Left lung (tissue), 4 donors: ENCODE measurements at regions not wholly inside any gene's neighbourhood (a gene's known extent, or its start where the extent isn't known, plus 50 kb on each side); places are given as distances from the start of the nearest gene placed in this dataset.

Source experiments
- ATAC-seq: fragments of 200-7000 bp; cut with Tn5 transposase; one replicate; pipeline ENCODE4 v1.9.1; 2020; ENCODE audit warnings: moderate library complexity
- DNase-seq, 4 donors: peaks; one replicate each; pipeline ENCODE4 v3.0.0-alpha.2; 2013 to 2020
- H3K27ac ChIP-seq, 2 donors: fragments of 200-600 bp; sonication (generic) in 1 of 2; one replicate each; pipeline versions ENCODE4 v1.5.0 to v1.8.0; 2020 to 2021
- H3K27me3 ChIP-seq, 2 donors: fragments of 200-600 bp; sonication (generic) in 1 of 2; one replicate each; pipeline versions ENCODE4 v1.5.0 to v1.8.0; 2020 to 2021
- H3K36me3 ChIP-seq, 2 donors: fragments of 200-600 bp; sonication (generic) in 1 of 2; one replicate each; pipeline versions ENCODE4 v1.5.0 to v1.8.0; 2020 to 2021
- H3K4me1 ChIP-seq, 2 donors: fragments of 200-600 bp; one replicate each; pipeline ENCODE4 v1.8.0; 2021
- H3K4me3 ChIP-seq, 2 donors: fragments of 200-600 bp; sonication (generic) in 1 of 2; one replicate each; pipeline versions ENCODE4 v1.5.0 to v1.8.0; 2020 to 2021; ENCODE audit warnings: mild to moderate bottlenecking in 1 of 2
- H3K9me3 ChIP-seq, 2 donors: fragments of 200-600 bp; sonication (generic) in 1 of 2; one replicate each; pipeline versions ENCODE4 v1.5.0 to v1.8.0; 2020 to 2021
- intact Hi-C, 2 donors: fragments of 100-400 bp; cut with DNase I; formaldehyde crosslinking; loops; one replicate each; pipeline versions ENCODE4 v1.11.2 to v1.14.2; 2022
- TF ChIP-seq, protein P1 (sequence below), 2 donors: fragments of 200-600 bp; sonication (generic) in 1 of 2; IDR thresholded peaks; one replicate each; pipeline versions ENCODE4 v1.5.0 to v1.8.0; 2021; ENCODE audit warnings: antibody characterized with exemption in 2 of 2
- donor health status: DM: no; HTN: yes; CAD: no.
- donor health status: DM: no; HTN: no; CAD: no.

DNA sequence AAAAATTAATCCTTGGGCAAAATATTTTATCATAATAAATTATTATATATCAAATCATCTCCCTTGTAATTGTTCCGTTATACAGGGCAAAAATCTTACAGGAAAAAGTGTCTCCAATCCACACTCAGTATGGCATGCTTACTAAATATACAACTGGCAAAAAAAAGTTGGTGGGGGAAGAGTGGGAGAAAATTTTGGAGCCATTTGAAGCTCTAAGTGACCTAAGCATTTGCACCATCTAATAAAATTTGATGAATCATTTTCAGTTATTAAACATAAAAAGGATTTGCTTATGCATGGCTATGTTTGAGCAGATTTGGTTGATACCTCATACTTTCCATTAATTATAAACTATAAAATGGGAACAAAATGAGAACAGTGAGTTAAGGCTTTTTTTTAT, 68.1 kb upstream of the FAM9C start:
- ATAC-seq: no peak
- H3K4me3 ChIP-seq: no peak overlapping the region
- intact Hi-C loops: no loop called here
- H3K27ac ChIP-seq: no peak overlapping the region
- TF ChIP-seq, protein P1, sequence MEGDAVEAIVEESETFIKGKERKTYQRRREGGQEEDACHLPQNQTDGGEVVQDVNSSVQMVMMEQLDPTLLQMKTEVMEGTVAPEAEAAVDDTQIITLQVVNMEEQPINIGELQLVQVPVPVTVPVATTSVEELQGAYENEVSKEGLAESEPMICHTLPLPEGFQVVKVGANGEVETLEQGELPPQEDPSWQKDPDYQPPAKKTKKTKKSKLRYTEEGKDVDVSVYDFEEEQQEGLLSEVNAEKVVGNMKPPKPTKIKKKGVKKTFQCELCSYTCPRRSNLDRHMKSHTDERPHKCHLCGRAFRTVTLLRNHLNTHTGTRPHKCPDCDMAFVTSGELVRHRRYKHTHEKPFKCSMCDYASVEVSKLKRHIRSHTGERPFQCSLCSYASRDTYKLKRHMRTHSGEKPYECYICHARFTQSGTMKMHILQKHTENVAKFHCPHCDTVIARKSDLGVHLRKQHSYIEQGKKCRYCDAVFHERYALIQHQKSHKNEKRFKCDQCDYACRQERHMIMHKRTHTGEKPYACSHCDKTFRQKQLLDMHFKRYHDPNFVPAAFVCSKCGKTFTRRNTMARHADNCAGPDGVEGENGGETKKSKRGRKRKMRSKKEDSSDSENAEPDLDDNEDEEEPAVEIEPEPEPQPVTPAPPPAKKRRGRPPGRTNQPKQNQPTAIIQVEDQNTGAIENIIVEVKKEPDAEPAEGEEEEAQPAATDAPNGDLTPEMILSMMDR (IDR thresholded peaks at IDR 0.05): no peak
- H3K9me3 ChIP-seq: peaks cover 0 to 3% of the 10 kb centered on the region in 2 donors
- DNase-seq: no peak
- peaks cover 0 to 4% of the 10 kb centered on the region in 2 donors for H3K4me1 ChIP-seq
- no peaks in the 10 kb centered on the region for H3K27me3 ChIP-seq
- no peaks in the 10 kb centered on the region for H3K36me3 ChIP-seq

DNA sequence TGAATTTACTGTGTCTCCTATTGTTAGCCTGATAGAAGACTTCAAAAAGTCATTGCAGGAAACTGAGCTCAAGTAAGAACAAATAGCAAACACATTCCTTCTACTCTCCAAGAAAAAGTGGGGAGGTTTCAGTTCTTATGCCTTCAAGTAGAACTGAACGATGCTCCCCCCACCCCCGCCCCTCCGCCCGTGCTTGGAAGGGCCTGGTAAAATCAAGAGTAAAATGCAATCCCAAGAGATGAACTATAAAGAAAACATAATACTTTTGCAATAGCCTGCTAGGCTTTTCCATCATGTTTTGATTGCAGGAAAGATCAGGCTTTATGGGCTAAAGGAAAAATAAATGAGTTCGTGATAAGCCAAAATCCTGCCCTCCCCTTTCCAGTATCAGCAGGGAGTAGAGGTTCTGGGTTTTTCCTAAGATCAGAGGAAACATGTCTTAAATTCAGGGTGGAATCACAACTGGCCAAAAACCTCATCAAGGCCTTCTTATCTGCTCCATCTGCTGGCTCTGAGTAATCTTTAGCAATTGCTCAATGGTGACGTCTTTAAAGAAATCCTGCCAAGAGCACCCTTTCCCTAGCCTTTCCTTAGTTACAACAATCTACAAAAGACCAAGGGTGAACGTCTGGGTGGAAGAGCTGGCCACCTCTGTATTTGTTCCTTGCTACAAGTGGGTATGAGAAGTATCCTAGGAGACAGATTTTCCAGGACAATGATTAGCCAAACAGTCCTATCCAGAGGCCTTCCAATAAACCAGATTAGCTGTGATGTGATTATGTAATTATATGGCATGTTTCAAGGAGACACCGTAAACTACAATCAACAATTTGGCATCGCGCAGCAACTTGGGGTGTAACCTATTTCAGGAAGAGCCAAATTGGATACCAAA, 66.3 kb upstream of the FAM9C start:
- intact Hi-C loops: no loop called here
- ATAC-seq: peak; percentile 85
- H3K27me3 ChIP-seq: no peaks in the 10 kb centered on the region
- peak overlapping the region; percentile 40 to 55 for H3K27ac ChIP-seq
- peaks cover 0 to 4% of the 10 kb centered on the region in 2 donors for H3K4me1 ChIP-seq
- no peaks in the 10 kb centered on the region for H3K36me3 ChIP-seq
- no peak overlapping the region for H3K4me3 ChIP-seq
- H3K9me3 ChIP-seq: no peaks in the 10 kb centered on the region
- DNase-seq: no peak
- TF ChIP-seq, protein P1 (IDR thresholded peaks at IDR 0.05): no peak

DNA sequence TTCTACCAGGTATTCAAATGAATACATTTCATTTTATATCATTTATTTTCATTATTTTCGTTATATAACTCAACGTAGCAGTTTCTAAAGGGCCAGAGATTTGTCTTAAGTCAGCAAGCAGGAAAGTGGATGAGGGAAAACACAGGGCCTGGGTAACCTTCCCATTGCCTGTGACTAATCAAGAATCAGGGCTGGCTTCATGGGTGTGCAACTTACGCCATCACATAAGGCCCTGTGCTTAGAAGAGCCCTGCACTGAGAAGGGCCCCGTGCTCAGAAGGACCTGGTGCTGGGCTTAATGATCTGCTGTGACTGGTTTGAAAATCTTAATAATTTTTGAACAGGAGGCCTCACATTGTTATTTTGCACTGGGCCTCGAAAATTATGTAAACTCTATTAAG, 65.4 kb upstream of the FAM9C start:
- no peak for DNase-seq
- intact Hi-C loops: no loop called here
- Histone ChIP-seq H3K4me3 (no peak overlapping the region), H3K36me3 (no peaks in the 10 kb centered on the region), H3K27me3 (no peaks in the 10 kb centered on the region), H3K9me3 (no peaks in the 10 kb centered on the region), H3K4me1 (peaks cover 0 to 4% of the 10 kb centered on the region in 2 donors), H3K27ac (peak overlapping the region; percentile 40 to 55)
- peak; percentile 18 for ATAC-seq
- TF ChIP-seq, protein P1 (IDR thresholded peaks at IDR 0.05): no peak

DNA sequence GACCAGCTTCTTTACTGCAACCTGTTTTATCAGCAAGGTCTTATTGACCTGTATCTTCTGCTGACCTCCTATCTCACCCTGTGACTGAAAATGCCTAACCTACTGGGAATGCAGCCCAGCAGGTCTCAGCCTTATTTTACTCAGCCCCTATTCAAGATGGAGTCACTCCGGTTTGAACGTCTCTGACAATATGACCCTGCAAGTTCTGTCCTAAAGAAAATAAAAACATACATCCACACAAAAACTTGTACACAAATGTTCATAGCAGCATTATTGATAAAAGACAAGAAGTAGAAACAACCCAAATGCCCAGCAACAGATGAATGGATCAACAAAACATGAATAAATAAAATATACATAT, 59.5 kb upstream of the FAM9C start:
- TF ChIP-seq, protein P1 (IDR thresholded peaks at IDR 0.05): no peak
- intact Hi-C loops: no loop called here
- ATAC-seq: no peak
- Histone ChIP-seq H3K36me3 (no peaks in the 10 kb centered on the region), H3K4me1 (peaks cover 5 to 34% of the 10 kb centered on the region in 2 donors), H3K27ac (no peak overlapping the region), H3K9me3 (no peaks in the 10 kb centered on the region), H3K27me3 (no peaks in the 10 kb centered on the region), H3K4me3 (no peak overlapping the region)
- DNase-seq: no peak

DNA sequence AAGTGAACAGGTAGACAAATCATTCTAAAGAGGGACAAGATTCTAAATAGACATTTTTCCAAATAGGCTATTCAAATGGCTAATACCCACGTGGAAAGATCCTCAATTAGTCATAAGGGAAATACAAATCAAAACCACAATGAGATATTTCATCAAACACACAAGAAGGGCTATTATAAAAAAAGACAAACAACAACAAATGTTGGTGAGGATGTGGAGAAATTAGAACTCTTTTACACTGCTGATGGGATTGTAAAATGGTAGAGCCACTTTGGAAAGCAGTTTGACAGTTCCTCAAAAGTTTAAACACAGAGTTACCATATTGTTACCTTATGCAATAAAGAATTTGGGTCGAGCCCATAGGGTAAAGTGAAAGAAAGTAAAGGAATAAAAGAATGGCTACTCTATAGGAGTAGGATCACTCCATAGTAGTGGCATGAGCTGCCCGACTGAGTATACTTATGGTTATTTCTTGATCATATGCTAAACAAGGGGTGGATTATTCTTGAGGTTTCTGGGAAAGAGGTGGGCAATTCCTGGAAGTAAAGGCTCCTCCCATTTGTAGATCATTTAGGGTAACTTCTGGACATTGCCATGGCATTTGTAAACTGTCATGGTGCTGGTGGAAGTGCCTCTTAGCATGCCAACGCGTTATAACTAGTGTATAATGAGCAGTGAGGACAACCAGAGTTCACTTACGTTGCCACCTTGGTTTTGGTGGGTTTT, 58.9 kb upstream of the FAM9C start:
- TF ChIP-seq, protein P1 (IDR thresholded peaks at IDR 0.05): no peak
- H3K4me3 ChIP-seq: no peak overlapping the region
- intact Hi-C loops: no loop called here
- no peaks in the 10 kb centered on the region for H3K9me3 ChIP-seq
- no peaks in the 10 kb centered on the region for H3K36me3 ChIP-seq
- H3K4me1 ChIP-seq: peaks cover 5 to 34% of the 10 kb centered on the region in 2 donors
- no peaks in the 10 kb centered on the region for H3K27me3 ChIP-seq
- ATAC-seq (no peak), DNase-seq (no peak)
- no peak overlapping the region for H3K27ac ChIP-seq
